ENCODE measurements at regions not wholly inside any gene's neighbourhood (a gene's known extent, or its start where the extent isn't known, plus 50 kb on each side); places are given as distances from the start of the nearest gene placed in this dataset.

DNA sequence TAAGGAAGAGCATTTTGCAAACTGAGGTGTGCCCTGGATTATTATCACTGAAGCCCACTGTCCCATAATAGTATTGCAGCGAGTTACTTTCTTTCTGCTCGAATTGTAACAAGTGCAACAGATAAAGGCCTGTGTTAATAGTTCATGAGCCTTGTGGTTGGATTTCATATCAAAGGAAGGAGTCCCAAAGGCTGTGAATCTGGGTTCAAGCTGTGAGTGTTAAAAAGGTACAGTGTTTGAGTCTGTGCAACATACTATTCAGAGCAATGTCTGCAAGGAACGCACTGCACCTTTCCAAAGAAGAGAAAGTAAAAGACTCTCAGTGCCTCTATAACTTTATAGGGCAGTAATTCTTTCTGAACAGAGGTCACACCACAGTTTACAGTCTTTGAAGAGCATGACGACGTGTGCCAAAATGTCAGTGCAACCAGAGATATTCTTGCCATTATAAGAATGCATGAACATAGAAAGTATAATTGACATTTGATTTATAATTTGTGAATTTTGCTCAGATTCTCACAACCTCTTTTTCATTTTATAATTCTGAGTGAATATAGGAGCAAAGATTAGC lies 79.1 kb downstream of the CDC7 start:
- TF ChIP-seq, protein P1, sequence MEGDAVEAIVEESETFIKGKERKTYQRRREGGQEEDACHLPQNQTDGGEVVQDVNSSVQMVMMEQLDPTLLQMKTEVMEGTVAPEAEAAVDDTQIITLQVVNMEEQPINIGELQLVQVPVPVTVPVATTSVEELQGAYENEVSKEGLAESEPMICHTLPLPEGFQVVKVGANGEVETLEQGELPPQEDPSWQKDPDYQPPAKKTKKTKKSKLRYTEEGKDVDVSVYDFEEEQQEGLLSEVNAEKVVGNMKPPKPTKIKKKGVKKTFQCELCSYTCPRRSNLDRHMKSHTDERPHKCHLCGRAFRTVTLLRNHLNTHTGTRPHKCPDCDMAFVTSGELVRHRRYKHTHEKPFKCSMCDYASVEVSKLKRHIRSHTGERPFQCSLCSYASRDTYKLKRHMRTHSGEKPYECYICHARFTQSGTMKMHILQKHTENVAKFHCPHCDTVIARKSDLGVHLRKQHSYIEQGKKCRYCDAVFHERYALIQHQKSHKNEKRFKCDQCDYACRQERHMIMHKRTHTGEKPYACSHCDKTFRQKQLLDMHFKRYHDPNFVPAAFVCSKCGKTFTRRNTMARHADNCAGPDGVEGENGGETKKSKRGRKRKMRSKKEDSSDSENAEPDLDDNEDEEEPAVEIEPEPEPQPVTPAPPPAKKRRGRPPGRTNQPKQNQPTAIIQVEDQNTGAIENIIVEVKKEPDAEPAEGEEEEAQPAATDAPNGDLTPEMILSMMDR (IDR thresholded peaks at IDR 0.05; ENCODE audit: low read depth, low read length) = no peak
- TF ChIP-seq EZH2phosphoT487 (IDR thresholded peaks at IDR 0.05; ENCODE audit: low read depth) = no peak
